Stimulated activated CD8-positive, alpha-beta memory T cell treated with anti-CD3 and anti-CD28 coated beads, Interleukin-15, amount 100 ng/mL, for 24 hours (primary cell): ENCODE measurements at regions not wholly inside any gene's neighbourhood (a gene's known extent, or its start where the extent isn't known, plus 50 kb on each side); places are given as distances from the start of the nearest gene placed in this dataset.

Source experiments
- DNase-seq: peaks from one replicate; pipeline ENCODE4 v3.0.0-alpha.2; 2020; ENCODE audit warnings: low read depth

DNA sequence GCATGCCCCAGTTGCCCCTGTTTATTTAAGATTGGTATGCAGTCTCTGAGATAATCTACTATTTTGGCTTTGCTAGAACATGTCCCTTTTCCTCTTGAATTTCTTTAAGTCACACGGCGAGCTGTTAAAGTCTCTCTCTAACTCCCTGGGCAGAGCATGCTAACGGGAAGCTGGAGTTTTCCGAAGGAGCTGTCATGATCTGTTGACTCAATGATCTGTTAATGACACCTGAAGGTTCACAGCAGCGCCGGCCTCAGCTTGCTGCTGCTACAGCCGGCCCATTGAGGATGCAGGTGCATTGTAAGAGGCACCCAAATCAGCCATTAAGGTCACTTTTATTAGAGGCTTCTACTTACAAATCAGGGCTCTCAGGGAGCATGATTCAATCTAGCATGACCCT, 1203.4 kb downstream of the MAT2B start:
- DNase-seq: no peak

DNA sequence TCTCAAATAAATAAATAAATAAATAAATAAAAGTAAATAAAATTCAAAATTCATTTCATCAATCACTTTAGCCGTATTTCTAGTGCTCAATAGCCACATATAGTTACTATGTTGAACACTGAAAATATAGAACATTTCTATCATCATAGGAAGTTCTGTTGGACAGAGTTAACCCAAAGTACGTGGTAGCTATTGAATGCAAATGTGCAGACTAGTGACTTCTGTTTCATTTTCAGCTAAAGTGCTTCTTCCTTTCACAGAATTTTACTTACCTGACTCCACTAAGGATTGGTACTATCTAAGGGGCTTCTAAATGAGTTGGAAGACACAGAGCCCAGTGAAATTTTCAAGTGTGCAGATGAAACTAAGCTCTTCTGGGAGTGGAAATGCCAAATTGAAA, 1208.3 kb downstream of the MAT2B start:
- no peak for DNase-seq

DNA sequence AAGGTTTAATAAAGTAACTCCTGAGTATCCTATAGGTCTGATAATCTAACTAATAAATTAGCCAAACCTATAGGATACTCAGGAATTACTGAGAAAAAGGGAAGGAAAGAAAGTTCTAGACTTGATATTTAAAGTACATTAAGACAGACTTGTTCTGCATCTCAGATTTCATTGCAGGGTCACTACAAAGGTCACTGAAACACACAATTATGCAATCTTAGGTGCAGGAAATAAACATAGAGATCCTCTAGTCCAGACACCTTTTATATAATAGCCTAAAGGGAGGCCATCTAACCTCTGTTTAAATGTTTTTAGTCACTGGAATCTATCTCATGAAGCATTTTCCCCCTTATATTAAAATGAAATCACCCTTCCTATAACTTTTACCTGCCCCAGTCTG, 1215.7 kb downstream of the MAT2B start:
- no peak for DNase-seq

DNA sequence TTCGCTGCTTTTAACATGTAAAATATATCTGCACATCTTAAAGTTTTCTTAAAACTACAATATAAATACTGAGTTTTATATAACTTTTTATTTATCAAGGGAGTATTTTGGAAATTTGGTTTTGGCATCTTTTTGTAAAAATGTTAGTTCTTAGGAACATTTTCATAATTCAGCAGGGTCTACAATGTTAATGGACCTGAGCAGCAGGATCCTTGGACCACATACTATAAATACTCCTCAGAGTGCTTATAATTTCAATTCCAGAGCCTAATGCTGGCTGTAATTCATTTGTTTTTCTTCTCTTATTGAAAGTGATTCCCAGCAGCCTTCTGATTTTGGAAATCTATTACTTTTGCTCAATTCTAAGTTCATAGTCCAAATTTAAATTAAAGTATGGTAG, 1216.2 kb downstream of the MAT2B start:
- no peak for DNase-seq

DNA sequence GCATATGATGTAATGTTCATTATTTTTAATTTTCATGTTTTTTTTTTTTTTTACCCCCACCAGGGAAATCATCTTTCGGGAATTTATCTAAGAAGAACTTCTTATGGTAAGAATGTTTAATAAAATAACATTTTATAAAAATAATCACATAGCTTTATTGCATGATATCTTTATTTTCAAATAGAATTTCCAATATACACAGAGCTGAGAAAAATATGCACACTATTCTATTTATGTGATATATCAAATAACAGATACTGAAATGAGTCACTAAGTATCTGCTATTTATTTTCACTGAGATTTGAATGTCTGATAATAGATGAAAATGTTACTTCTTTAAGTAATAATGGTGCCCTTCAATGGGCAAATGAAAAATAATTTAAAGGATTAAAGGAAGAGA, 1217.3 kb downstream of the MAT2B start:
- no peak for DNase-seq

DNA sequence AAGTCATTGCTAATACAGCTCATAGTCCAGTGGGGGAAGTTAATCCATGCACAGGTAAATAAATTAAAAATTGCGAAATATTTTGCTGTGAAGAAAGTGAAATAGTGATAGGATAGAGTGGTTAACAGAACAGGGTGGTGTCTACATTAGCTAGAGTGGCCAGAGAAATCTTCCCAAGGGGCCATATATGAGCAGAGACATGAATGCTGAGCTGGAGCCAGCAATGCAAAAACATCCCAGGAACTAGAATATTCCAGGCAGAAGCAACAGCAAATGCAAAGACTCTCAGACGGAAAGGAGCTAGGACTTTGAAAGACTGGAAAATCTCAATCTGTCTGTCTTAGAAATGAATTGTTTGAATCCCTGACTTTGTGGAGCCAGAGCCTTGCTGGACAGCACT, 1221.6 kb downstream of the MAT2B start:
- DNase-seq: no peak

DNA sequence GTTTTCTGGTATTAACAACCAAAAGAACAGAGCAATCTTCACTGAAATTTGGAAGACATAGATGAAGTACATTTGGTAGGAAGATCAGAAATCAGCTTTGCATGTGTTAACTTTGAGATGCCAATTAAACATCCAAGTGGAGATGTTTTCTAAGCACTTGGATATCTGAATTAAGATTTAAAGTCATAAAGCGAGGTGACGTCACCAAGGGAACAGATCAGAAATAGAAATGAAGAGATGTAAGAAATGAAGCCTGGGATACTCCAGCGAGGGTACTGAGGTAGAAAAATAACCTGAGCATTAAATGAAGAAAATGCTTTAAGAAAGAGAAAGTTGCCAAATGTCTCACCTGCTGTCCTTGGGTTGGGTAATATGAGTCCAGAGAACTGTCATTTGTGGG, 1223.3 kb downstream of the MAT2B start:
- no peak for DNase-seq

DNA sequence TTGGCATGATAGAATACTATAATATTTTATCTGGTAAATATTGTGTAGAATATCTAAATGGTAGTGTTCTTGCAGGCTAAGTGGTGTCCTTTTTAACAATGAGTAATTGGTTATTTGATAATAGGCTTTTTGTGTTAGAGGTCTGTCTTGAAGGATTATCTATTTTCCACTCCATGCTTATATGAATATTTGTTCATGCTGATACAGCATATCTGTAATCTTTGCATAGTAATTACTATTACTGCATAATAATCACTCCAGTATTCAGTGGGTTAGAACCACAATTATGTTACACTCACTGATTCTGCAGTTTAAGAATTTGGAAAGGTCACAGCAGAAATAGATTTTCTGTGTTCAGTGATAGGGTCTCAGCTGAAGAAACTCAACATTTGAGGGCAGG, 1229.9 kb downstream of the MAT2B start:
- no peak for DNase-seq

DNA sequence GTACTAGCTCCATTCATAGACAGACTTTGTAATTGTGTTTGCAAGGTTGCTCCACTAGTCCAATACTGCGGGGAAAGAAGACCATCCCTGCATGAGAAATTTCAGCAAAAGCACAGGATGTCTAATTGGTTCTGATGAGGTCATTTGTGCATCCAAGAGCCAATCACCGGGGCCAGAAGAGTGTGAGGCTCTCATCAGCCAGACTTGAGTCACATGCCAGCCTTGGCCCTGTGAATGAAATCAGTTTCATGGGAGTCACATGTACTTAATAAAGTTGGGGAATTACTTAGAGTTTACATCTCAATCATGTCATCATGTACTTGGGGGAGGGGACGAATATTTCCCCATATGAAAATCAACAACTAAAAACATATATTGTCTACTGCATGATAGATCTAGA, 1236.0 kb downstream of the MAT2B start:
- no peak for DNase-seq

DNA sequence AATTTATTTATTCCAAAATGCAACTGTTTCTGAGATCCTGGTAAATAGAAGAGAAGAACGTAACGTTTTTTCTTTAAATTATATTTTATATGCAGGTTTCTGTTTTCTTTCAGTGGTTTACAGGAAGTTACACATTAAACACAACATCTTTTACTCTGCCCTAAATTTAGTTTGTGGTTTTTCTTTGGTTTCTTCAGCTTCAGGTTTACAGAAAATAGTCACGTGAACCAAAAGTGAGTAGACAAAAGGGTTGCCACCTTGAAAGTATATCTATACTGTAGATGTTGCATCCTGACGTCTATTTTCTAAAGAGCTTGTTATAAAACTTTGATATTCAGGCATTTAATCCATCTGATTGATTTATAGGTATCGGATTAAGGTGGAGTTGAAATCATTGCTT, 1236.6 kb downstream of the MAT2B start:
- no peak for DNase-seq

DNA sequence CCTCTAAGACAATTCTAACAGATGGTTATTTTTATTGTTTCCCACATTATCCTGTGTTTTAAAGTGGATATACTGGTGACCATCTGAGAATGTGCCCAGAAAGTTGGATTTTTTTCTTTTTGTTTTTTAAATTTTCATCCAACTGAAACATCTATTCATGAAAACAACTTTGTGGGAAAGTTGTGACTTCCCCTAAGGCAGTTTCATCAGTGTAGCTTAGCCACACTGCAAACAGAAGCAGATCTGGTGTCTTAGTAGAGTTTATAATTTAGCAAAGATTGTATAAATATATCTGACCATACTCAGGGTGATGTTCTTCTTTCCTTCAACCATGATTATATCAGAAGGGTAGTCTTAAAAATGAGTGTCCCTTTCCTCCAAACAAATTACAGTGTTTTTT, 1241.3 kb downstream of the MAT2B start:
- DNase-seq: no peak

DNA sequence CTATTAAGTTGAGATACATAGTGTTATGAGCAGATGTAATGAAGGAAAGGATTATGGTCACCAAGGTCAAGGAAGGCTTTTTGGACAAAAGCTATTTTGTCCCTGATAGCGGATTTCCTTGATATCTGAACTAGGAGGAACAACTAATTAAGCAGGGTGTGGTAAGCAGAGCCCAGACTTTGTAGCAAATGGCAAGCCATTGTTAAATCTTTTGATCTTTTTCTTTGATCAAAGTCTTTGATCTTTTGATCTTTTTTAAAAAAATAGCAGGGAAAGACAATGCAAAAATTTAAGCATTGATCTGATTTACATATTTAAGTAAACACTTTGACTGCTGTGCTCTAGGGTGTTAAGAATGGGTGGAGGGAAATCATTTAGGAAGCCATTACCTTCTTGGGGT, 1242.0 kb downstream of the MAT2B start:
- DNase-seq: no peak

DNA sequence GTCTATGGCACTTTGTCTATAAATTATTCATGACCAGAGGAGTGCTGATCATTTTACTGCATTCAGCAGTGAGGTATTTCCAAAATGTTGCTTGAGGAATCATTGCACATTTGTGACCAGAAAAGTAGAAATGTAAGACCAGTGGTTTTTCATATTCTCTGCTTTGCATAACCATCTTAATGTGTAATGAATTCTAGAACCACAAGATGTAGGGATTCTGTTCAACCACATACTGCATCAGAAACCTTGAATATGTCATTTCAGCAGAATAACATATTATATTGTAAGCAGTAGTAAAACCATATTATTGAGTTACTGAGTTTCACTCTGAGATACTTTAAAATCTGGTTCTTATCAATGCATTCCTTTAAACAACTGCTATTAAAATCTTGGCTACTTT, 1243.4 kb downstream of the MAT2B start:
- no peak for DNase-seq

DNA sequence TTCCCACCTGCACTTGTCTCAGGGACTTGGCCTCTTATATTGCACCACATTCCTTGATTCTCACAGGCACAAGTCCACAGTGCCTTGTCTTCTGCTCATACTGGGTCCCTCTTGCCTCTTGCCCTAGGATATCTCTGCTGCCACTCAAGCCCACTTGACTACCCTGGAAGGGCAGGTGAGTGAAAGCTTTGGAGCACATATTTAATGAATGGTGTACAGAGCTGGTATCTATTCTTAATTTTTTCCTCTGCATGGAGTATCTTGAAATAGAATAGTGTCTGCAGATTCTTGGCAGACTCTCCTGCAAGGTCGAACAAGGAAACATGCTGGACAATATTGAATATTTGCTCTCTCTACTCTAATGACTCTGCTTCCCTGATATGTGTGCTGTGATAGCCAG, 1248.0 kb downstream of the MAT2B start:
- no peak for DNase-seq

DNA sequence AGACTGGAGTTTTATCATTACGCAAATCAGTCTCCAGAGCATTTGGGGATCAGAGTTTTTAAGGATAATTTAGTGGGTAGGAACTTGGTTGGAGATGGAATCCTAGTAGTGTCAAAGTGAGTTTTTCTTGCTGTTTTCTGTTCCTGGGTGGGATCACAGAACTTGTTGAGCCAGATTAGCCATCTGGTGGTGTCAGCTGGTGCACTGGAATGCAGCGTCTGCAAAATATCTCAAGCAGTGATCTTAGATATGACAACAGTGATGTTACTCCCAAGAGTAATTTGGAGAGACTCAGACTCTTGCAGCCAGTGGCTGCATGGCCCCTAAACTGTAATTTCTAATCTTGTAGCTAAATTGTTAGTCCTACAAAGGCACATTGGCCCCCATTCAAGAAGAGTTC, 1257.8 kb downstream of the MAT2B start:
- DNase-seq: no peak

DNA sequence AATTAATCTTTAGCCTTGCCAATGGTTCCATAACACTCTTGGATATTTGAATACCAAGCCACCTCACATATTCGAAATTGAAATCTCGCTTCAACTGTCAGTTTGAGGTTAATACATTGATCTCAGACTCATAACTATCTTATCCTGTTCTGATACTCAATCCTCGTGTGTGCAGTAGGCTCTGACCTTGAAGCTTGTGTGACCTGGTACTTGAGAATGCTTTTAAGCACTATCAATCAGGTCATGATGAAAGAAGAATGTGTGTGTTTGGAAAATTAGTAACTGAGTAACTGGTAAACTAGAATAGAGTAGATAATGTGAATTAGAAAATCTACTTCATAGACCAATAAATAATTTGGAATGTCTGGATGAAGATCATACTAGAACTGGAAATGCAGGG, 1266.7 kb downstream of the MAT2B start:
- DNase-seq: no peak

DNA sequence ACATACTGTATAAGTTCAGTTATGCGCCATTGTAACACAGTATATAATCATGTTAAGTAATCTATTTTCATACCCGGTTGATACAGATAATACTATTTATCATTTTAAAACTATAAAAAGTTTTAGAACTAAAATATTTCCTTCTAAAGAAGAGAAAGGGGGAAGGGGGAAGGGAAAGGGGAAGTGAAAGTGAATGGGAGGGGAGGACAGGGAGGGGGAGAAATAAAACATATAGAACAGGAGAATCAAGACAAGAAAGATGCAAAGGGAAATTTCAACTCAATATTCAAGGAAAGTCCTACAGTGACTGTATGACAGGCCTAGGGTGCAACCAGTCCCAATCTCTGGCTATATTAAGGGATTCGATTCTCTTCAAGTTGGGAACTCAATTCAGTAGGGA, 1278.8 kb downstream of the MAT2B start:
- DNase-seq: no peak

DNA sequence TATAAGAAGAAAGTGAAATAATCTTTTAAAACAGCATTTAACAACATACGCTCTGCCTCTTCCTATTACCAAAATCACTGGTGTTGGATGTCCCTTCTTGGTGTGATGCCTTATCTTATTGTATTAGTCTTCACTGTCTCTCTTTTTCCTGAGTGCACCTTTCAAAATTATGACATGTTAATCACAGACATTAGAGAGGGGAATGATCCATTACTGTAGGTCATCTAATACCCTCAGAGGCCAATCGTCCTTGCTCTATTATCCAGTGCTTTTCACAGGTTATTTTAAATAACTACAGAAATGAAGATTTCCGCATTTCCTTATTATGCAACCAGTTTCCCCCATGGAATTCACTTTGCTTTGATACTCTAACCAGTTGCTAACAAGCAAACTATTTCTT, 1292.7 kb downstream of the MAT2B start:
- no peak for DNase-seq

DNA sequence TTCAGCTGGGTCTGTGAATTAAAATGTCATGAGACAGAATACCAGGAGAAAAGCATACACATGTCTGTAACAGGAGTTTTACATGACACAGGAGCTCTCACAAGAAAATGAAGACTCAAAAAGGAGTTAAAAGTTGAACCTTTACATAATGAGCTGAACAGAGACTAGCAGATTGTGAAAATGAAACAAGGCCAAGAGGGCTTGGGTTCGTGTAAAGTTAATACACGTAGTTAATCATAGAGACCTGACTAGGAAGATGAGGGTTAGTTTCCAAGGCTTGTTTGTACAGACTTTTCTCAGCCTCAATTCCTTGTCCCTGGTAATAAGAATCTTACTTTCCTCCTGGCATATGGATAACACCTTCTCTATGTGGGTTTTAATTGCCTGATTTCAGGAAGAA, 1294.0 kb downstream of the MAT2B start:
- DNase-seq: no peak

DNA sequence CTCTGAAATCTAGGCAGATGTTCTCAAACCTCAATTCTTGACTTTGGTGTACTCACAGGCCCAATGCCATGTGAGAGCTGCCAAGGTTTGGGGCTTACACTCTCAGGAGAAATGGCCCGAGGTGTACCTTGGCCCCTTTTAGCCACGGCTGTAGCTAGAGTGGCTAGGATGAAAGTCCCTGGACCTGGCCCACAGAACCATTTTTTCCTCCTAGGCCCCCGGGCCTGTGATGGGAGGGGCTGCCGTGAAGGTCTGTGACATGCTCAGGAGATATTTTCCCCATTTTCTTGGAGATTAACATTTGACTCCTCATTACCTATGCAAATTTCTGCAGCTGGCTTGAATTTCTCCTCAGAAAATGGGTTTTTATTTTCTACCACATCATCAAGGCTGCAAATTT, 1296.5 kb downstream of the MAT2B start:
- no peak for DNase-seq

DNA sequence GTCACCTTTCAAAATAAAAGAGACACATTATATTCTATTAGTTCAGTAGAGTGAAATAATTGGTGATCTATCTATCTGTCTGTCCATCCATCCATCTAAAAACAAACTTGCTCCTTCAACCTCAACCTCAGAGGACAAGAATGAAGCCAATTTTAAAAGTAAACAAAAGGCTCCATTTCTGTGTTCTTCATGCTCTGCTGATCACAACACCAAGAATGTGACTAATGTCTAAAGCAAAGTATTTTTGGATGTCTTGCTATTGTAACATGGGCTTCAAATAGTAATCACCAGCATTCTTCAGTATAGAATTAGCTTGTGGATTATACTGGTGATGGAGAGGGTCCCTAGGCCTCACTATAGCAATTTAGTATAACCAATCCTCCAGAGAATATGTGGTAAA, 1304.4 kb downstream of the MAT2B start:
- no peak for DNase-seq

DNA sequence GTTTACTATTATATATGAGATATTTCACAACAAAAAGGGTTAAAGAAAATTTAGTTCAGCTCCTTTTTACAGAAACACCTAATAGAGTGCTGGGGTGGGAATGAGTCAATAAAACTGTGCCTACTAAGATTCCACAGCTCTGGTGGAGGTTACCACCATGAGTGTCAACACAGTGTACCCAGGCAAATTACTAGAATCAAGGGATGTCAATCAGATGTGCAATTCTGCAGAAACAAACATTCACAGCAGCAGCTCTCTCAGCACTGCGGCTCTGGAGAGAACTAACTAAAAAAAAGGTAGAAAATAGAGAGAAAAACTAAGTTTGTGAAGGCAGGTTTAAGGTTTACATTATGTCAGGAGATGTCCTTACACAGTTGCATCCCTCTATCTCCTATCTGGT, 1313.0 kb downstream of the MAT2B start:
- DNase-seq: no peak

DNA sequence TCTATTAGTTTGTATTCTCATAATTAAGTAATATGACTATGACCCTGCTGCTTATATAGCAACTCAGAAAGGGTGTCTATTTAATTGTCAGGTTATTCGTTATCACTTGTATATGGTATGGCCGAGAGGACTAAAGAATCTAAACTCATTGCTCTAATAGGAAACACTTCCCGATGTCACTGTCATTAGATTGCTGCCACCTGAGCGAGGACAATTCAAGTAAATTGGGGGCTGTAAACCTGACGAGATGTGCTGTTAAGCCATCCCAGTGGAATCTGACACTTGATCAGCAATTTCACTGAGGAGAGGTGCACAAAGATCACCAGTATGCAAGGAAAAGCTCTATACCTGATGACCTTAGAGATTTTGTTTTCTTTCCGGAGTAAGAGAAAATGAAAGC, 1319.3 kb downstream of the MAT2B start:
- no peak for DNase-seq

DNA sequence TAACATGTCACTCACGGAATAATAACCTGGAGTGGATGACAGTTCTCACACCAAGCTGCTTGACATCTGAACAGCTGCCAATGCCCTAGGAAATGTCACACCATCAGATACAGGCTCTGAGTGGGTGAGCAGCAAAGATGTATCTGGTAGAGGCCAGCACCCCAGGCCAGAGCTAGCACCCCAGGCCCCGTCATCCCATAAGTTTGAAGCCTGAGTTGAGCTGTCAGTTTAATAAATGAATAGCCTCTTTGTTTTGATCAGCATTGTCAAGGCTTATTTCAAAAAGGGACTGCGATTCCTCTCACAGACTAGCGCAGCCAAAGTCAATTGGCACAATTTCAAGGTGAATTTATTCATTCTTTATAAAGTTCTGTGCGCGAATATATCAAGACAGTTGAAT, 1327.1 kb downstream of the MAT2B start:
- no peak for DNase-seq

DNA sequence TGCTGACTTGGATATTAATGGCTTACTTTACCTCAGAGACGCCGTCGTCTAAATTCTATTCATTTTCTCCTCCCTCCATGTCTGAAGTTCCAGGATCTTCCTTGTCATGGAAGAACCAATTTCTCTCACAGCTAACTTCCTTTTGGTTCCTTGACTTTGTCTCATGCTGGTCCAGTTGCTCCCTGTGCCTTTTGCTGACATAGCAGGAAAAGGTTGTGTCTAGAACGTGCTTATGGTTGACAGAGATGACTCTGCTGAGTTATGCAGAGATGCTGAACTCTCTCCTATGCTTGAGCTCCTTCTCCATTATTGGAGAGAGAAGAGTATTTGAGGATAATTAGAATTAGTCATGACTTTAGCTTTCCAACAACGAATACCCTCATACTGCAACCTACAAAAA, 1338.9 kb downstream of the MAT2B start:
- no peak for DNase-seq

DNA sequence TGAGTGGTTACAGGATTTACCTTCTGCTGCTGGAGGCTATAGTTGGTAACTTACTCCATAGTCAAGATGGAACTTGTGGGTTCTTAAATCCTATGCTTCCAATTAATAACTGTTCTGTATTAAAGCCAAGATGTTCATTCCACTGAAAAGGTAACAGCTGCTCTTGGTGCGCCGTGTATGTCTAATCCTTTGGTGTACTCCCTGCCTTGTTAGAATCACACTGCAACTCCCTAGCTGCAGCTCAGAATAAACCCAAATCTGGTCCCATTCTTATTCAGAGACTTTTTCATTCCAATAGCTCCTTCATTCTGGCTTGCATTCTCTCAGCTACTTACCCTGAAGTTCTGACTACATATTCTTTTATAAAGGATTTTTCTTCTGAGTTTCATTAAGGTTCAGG, 1355.5 kb downstream of the MAT2B start:
- DNase-seq: no peak
